ENCODE measurements at regions not wholly inside any gene's neighbourhood (a gene's known extent, or its start where the extent isn't known, plus 50 kb on each side); places are given as distances from the start of the nearest gene placed in this dataset.

- TF ChIP-seq TAF1 (IDR thresholded peaks at IDR 0.05; ENCODE audit: low read depth) (no peak), RAD21 (conservative IDR thresholded peaks at IDR 0.05) (no peak), EZH2 (IDR thresholded peaks at IDR 0.05; ENCODE audit: borderline replicate concordance, insufficient read depth, low read length, poor library complexity, severe bottlenecking) (no peak), REST (IDR thresholded peaks at IDR 0.05; ENCODE audit: borderline replicate concordance) (no peak), SMC3 (conservative IDR thresholded peaks at IDR 0.05; ENCODE audit: poor library complexity) (no peak), POLR2AphosphoS5 (IDR thresholded peaks at IDR 0.05) (no peak), MXI1 (conservative IDR thresholded peaks at IDR 0.05; ENCODE audit: poor library complexity, severe bottlenecking) (no peak), EP300 (conservative IDR thresholded peaks at IDR 0.05; ENCODE audit: poor library complexity, severe bottlenecking) (no peak)
- TF ChIP-seq, protein P1, sequence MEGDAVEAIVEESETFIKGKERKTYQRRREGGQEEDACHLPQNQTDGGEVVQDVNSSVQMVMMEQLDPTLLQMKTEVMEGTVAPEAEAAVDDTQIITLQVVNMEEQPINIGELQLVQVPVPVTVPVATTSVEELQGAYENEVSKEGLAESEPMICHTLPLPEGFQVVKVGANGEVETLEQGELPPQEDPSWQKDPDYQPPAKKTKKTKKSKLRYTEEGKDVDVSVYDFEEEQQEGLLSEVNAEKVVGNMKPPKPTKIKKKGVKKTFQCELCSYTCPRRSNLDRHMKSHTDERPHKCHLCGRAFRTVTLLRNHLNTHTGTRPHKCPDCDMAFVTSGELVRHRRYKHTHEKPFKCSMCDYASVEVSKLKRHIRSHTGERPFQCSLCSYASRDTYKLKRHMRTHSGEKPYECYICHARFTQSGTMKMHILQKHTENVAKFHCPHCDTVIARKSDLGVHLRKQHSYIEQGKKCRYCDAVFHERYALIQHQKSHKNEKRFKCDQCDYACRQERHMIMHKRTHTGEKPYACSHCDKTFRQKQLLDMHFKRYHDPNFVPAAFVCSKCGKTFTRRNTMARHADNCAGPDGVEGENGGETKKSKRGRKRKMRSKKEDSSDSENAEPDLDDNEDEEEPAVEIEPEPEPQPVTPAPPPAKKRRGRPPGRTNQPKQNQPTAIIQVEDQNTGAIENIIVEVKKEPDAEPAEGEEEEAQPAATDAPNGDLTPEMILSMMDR (IDR thresholded peaks at IDR 0.05; ENCODE audit: poor library complexity, severe bottlenecking) = no peak
- no peak overlapping the region for H2AFZ ChIP-seq (ENCODE audit: low read depth, low read length)
- H3K9me2 ChIP-seq (ENCODE audit: insufficient read depth, low read length) = no peaks in the 10 kb centered on the region
- H3K27me3 ChIP-seq (ENCODE audit: insufficient read depth, low read depth, low read length) = no peaks in the 10 kb centered on the region
- H3K79me2 ChIP-seq (replicated peaks; ENCODE audit: insufficient read depth, low read length) = no peaks in the 10 kb centered on the region
- no peaks in the 10 kb centered on the region for H3F3A ChIP-seq (ENCODE audit: insufficient read depth, low read length, poor library complexity, severe bottlenecking)
- no peaks in the 10 kb centered on the region for H4K20me1 ChIP-seq (ENCODE audit: insufficient read depth)
- H3K27ac ChIP-seq (ENCODE audit: low read length) = no peak overlapping the region
- no peak overlapping the region for H3K9ac ChIP-seq (ENCODE audit: low read length)
- H3K4me3 ChIP-seq (ENCODE audit: low read length) = no peak overlapping the region
- H3K36me3 ChIP-seq (ENCODE audit: insufficient read depth, low read length) = no peaks in the 10 kb centered on the region
- no peak overlapping the region for H3K4me2 ChIP-seq (ENCODE audit: low read length)
- no peaks in the 10 kb centered on the region for H3K9me3 ChIP-seq (ENCODE audit: low read length)
Observed at GRCh38 chr16:59612094-59612493, 878.0 kb upstream of the GOT2 start.

DNA sequence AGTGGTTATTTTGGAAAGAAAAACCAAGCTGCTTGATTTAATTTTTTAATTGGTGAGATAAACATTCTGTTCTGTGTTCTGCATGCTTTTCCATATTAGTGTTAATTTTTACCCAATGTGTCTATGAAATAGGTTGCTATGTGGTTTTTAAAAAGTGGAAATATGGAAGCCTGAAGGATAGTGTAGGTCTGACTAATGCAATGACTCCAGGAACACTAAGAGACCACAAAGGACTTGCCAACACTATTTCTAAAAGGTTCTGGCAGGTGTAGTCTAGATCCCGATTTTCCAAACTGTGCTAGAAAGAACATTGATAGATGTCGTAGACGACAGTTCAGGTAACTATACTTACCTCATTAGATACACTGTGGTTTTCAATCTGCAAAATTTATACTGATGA is 877.4 kb upstream of the GOT2 start:
- Histone ChIP-seq H3F3A (ENCODE audit: insufficient read depth, low read length, poor library complexity, severe bottlenecking) (no peaks in the 10 kb centered on the region), H4K20me1 (ENCODE audit: insufficient read depth) (no peaks in the 10 kb centered on the region), H3K4me2 (ENCODE audit: low read length) (no peak overlapping the region), H3K4me3 (ENCODE audit: low read length) (no peak overlapping the region), H3K27me3 (ENCODE audit: insufficient read depth, low read depth, low read length) (no peaks in the 10 kb centered on the region), H2AFZ (ENCODE audit: low read depth, low read length) (no peak overlapping the region), H3K9ac (ENCODE audit: low read length) (no peak overlapping the region), H3K79me2 (replicated peaks; ENCODE audit: insufficient read depth, low read length) (no peaks in the 10 kb centered on the region), H3K27ac (ENCODE audit: low read length) (no peak overlapping the region), H3K9me2 (ENCODE audit: insufficient read depth, low read length) (no peaks in the 10 kb centered on the region), H3K36me3 (ENCODE audit: insufficient read depth, low read length) (no peaks in the 10 kb centered on the region), H3K9me3 (ENCODE audit: low read length) (no peaks in the 10 kb centered on the region)
- no peak for TF ChIP-seq MXI1 (conservative IDR thresholded peaks at IDR 0.05; ENCODE audit: poor library complexity, severe bottlenecking)
- TF ChIP-seq EP300 (conservative IDR thresholded peaks at IDR 0.05; ENCODE audit: poor library complexity, severe bottlenecking) = no peak
- no peak for TF ChIP-seq EZH2 (IDR thresholded peaks at IDR 0.05; ENCODE audit: borderline replicate concordance, insufficient read depth, low read length, poor library complexity, severe bottlenecking)
- TF ChIP-seq SMC3 (conservative IDR thresholded peaks at IDR 0.05; ENCODE audit: poor library complexity) = no peak
- TF ChIP-seq POLR2AphosphoS5 (IDR thresholded peaks at IDR 0.05) = no peak
- no peak for TF ChIP-seq TAF1 (IDR thresholded peaks at IDR 0.05; ENCODE audit: low read depth)
- no peak for TF ChIP-seq RAD21 (conservative IDR thresholded peaks at IDR 0.05)
- TF ChIP-seq, protein P1 (IDR thresholded peaks at IDR 0.05; ENCODE audit: poor library complexity, severe bottlenecking) = no peak

All from neural cell (in vitro differentiated cells).